HEK293 (cell line): ENCODE measurements at regions not wholly inside any gene's neighbourhood (a gene's known extent, or its start where the extent isn't known, plus 50 kb on each side); places are given as distances from the start of the nearest gene placed in this dataset.

Experiments
- CTCF ChIA-PET: fragments of 350-600 bp; formaldehyde crosslinking; extraction: SDS; loops from one replicate; lab custom pipeline; 2021; ENCODE audit warnings: antibody characterized with exemption; lab: Yijun Ruan, JAX
- POLR2A ChIA-PET: fragments of 300-600 bp; formaldehyde crosslinking; extraction: SDS; loops from one replicate; lab custom pipeline; 2020; ENCODE audit warnings: antibody characterized with exemption, inconsistent platforms; lab: Yijun Ruan, JAX
- H3K27ac ChIP-seq: fragments of 200-500 bp; sonication (Bioruptor generic); 2 replicates; pipeline ENCODE4 v1.5.1; 2014; ENCODE audit warnings: low read depth, low read length, control low read depth, inconsistent platforms; ENCODE audit errors: extremely low read depth
- H3K36me3 ChIP-seq, 2 experiments: fragments of 200-500 bp in 1 of 2; sonication (Bioruptor generic) in 1 of 2; 1 replicate in 1 of 2; 2 replicates in 1 of 2; pipeline ENCODE4 v1.5.1; 2014 to 2017; ENCODE audit warnings: inconsistent platforms in 2 of 2, low read length in 2 of 2; ENCODE audit not compliant: control insufficient read depth in 2 of 2, insufficient read depth in 1 of 2
- H3K4me1 ChIP-seq: fragments of 200-500 bp; sonication (Bioruptor generic); 2 replicates; pipeline ENCODE4 v1.5.1; 2014; ENCODE audit warnings: mild to moderate bottlenecking, low read length, inconsistent platforms; ENCODE audit not compliant: control insufficient read depth, insufficient read depth
- H3K4me3 ChIP-seq: 2 replicates; pipeline ENCODE4 v1.5.1; 2011; ENCODE audit warnings: low read depth, mild to moderate bottlenecking, control low read depth, low read length, moderate library complexity
- H3K9me3 ChIP-seq: fragments of 200-500 bp; sonication (Bioruptor generic); 2 replicates; pipeline ENCODE4 v1.5.1; 2014; ENCODE audit warnings: low read depth, low read length, inconsistent platforms; ENCODE audit not compliant: control insufficient read depth, insufficient read depth
- HOXA7 ChIP-seq: sonication (generic); formaldehyde crosslinking; IDR thresholded peaks from 2 replicates; pipeline ENCODE4 v1.8.1; 2022; ENCODE audit warnings: missing genetic modification reagents, borderline replicate concordance
- KLF10 ChIP-seq: fragments of 450-650 bp; IDR thresholded peaks from 2 replicates; pipeline ENCODE4 v1.5.1; 2018; ENCODE audit warnings: missing biosample characterization, mild to moderate bottlenecking, missing genetic modification characterization
- PBX3 ChIP-seq: sonication (generic); formaldehyde crosslinking; IDR thresholded peaks from 2 replicates; pipeline ENCODE4 v1.8.1; 2022; ENCODE audit warnings: mild to moderate bottlenecking, moderate library complexity, missing genetic modification reagents
- RBAK ChIP-seq: fragments of 450-650 bp; formaldehyde crosslinking; IDR thresholded peaks from 2 replicates; pipeline ENCODE4 v1.5.1; 2016; ENCODE audit warnings: missing biosample characterization, missing genetic modification characterization
- ZBTB20 ChIP-seq: fragments of 450-650 bp; formaldehyde crosslinking; IDR thresholded peaks from 2 replicates; pipeline ENCODE4 v1.5.1; 2016; ENCODE audit warnings: missing biosample characterization, missing genetic modification characterization
- ZBTB7A ChIP-seq: fragments of 450-650 bp; formaldehyde crosslinking; IDR thresholded peaks from 2 replicates; pipeline ENCODE4 v1.5.1; 2016; ENCODE audit warnings: low read depth, missing biosample characterization, missing genetic modification characterization
- ZFP41 ChIP-seq: fragments of 450-650 bp; formaldehyde crosslinking; IDR thresholded peaks from 2 replicates; pipeline ENCODE4 v1.5.1; 2016; ENCODE audit warnings: missing biosample characterization, missing genetic modification characterization, borderline replicate concordance
- ZNF155 ChIP-seq: fragments of 450-650 bp; formaldehyde crosslinking; IDR thresholded peaks from 2 replicates; pipeline ENCODE4 v1.5.1; 2016; ENCODE audit warnings: missing biosample characterization, missing genetic modification characterization
- ZNF23 ChIP-seq: fragments of 450-650 bp; formaldehyde crosslinking; IDR thresholded peaks from 2 replicates; pipeline ENCODE4 v1.5.1; 2016; ENCODE audit warnings: missing biosample characterization, missing genetic modification characterization, borderline replicate concordance
- ZNF24 ChIP-seq: fragments of 450-650 bp; formaldehyde crosslinking; IDR thresholded peaks from 2 replicates; pipeline ENCODE4 v1.5.1; 2016; ENCODE audit warnings: missing biosample characterization, missing genetic modification characterization
- ZNF37A ChIP-seq: fragments of 450-650 bp; IDR thresholded peaks from 2 replicates; pipeline ENCODE4 v1.5.1; 2018; ENCODE audit warnings: missing biosample characterization, missing genetic modification characterization
- ZNF398 ChIP-seq: fragments of 450-650 bp; formaldehyde crosslinking; IDR thresholded peaks from 2 replicates; pipeline ENCODE4 v1.5.1; 2017; ENCODE audit warnings: missing biosample characterization, missing genetic modification characterization
- ZNF560 ChIP-seq: fragments of 450-650 bp; formaldehyde crosslinking; IDR thresholded peaks from 2 replicates; pipeline ENCODE4 v1.5.1; 2017; ENCODE audit warnings: missing biosample characterization, missing genetic modification characterization, borderline replicate concordance
- ZNF596 ChIP-seq: fragments of 450-650 bp; IDR thresholded peaks from 2 replicates; pipeline ENCODE4 v1.5.0; 2018; ENCODE audit warnings: missing biosample characterization, mild to moderate bottlenecking, missing genetic modification characterization, moderate library complexity
- ZNF629 ChIP-seq: fragments of 450-650 bp; formaldehyde crosslinking; IDR thresholded peaks from 2 replicates; pipeline ENCODE4 v1.5.1; 2017; ENCODE audit warnings: missing biosample characterization, missing genetic modification characterization
- ZNF639 ChIP-seq: fragments of 450-650 bp; formaldehyde crosslinking; IDR thresholded peaks from 2 replicates; pipeline ENCODE4 v1.5.1; 2016; ENCODE audit warnings: missing biosample characterization, missing genetic modification characterization
- ZSCAN23 ChIP-seq: fragments of 450-650 bp; formaldehyde crosslinking; IDR thresholded peaks from 2 replicates; pipeline ENCODE4 v1.5.1; 2016; ENCODE audit warnings: missing biosample characterization, missing genetic modification characterization
- TF ChIP-seq, protein P1 (sequence below): fragments of 450-650 bp; IDR thresholded peaks from 2 replicates; pipeline ENCODE4 v1.5.1; 2018; ENCODE audit warnings: missing biosample characterization, mild to moderate bottlenecking, missing genetic modification characterization
- TF ChIP-seq, protein P2 (sequence below): fragments of 450-650 bp; formaldehyde crosslinking; IDR thresholded peaks from 2 replicates; pipeline ENCODE4 v1.5.1; 2016; ENCODE audit warnings: missing biosample characterization, missing genetic modification characterization, low read depth
- TF ChIP-seq, protein P3 (sequence below): fragments of 450-650 bp; formaldehyde crosslinking; IDR thresholded peaks from 2 replicates; pipeline ENCODE4 v1.5.1; 2016; ENCODE audit warnings: missing biosample characterization, missing genetic modification characterization

DNA sequence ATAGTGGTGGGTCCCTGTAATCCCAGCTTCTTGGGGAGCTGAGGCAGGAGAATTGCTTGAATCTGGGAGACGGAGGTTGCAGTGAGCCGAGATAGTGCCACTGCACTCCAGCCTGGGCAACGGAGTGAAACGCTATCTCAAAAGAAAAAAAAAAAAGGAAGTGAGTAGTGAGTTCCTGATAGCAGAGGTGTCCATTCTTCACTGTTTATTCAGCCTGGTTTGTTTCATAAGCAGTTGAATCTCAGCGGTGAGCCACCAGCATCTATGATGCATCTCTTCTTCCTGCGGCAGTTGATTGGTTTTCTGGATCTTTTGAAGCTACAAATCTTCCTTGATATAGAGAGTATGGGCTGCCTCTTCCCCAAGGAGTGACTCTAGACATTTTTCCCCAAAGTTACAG lies 316.1 kb upstream of the MTPN start:
- Histone ChIP-seq H3K4me3 (no peak overlapping the region), H3K4me1 (no peaks in the 10 kb centered on the region)

More for the DNA sequence above, 316.1 kb upstream of the MTPN start:
- POLR2A ChIA-PET, result no interaction called here
- H3K9me3 ChIP-seq, result no peaks in the 10 kb centered on the region
- no peak overlapping the region for H3K27ac ChIP-seq
- TF ChIP-seq ZNF639 (tag by site-specific recombination), result no peak
- no peak for TF ChIP-seq ZNF24 (tag by site-specific recombination)
- no peak for TF ChIP-seq ZBTB20
- no peak for TF ChIP-seq ZNF37A (tag by site-specific recombination)
- TF ChIP-seq, protein P1, sequence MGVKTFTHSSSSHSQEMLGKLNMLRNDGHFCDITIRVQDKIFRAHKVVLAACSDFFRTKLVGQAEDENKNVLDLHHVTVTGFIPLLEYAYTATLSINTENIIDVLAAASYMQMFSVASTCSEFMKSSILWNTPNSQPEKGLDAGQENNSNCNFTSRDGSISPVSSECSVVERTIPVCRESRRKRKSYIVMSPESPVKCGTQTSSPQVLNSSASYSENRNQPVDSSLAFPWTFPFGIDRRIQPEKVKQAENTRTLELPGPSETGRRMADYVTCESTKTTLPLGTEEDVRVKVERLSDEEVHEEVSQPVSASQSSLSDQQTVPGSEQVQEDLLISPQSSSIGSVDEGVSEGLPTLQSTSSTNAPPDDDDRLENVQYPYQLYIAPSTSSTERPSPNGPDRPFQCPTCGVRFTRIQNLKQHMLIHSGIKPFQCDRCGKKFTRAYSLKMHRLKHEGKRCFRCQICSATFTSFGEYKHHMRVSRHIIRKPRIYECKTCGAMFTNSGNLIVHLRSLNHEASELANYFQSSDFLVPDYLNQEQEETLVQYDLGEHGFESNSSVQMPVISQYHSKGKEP, result no peak
- TF ChIP-seq ZSCAN23 (tag by site-specific recombination), result no peak
- TF ChIP-seq, protein P2, sequence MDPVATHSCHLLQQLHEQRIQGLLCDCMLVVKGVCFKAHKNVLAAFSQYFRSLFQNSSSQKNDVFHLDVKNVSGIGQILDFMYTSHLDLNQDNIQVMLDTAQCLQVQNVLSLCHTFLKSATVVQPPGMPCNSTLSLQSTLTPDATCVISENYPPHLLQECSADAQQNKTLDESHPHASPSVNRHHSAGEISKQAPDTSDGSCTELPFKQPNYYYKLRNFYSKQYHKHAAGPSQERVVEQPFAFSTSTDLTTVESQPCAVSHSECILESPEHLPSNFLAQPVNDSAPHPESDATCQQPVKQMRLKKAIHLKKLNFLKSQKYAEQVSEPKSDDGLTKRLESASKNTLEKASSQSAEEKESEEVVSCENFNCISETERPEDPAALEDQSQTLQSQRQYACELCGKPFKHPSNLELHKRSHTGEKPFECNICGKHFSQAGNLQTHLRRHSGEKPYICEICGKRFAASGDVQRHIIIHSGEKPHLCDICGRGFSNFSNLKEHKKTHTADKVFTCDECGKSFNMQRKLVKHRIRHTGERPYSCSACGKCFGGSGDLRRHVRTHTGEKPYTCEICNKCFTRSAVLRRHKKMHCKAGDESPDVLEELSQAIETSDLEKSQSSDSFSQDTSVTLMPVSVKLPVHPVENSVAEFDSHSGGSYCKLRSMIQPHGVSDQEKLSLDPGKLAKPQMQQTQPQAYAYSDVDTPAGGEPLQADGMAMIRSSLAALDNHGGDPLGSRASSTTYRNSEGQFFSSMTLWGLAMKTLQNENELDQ, result no peak
- TF ChIP-seq ZNF398 (tag by site-specific recombination), result no peak
- TF ChIP-seq ZNF596 (tag by site-specific recombination), result no peak
- no peak for TF ChIP-seq ZNF23 (tag by site-specific recombination)
- TF ChIP-seq, protein P3, sequence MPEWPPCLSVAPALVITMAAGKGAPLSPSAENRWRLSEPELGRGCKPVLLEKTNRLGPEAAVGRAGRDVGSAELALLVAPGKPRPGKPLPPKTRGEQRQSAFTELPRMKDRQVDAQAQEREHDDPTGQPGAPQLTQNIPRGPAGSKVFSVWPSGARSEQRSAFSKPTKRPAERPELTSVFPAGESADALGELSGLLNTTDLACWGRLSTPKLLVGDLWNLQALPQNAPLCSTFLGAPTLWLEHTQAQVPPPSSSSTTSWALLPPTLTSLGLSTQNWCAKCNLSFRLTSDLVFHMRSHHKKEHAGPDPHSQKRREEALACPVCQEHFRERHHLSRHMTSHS (tag by site-specific recombination), result no peak
- no peak for TF ChIP-seq ZNF560
- no peak for TF ChIP-seq ZFP41 (tag by site-specific recombination)
- TF ChIP-seq ZNF155 (tag by site-specific recombination), result no peak
- no peak for TF ChIP-seq PBX3 (CRISPR knock-in tag)
- TF ChIP-seq HOXA7 (CRISPR knock-in tag), result no peak
- no peak for TF ChIP-seq ZBTB7A
- TF ChIP-seq RBAK, result no peak
- no peak for TF ChIP-seq KLF10 (tag by site-specific recombination)
- no peak for TF ChIP-seq ZNF629 (tag by site-specific recombination)
- CTCF ChIA-PET, result interaction anchor here (0.7 kb wide), 1 partner anchor 1592 kb away, joined by 3 read pairs; no protein-coding TSS in a partner anchor
- no peaks in the 10 kb centered on the region for H3K36me3 ChIP-seq
